Liver (tissue), 3 donors: ENCODE measurements at regions not wholly inside any gene's neighbourhood (a gene's known extent, or its start where the extent isn't known, plus 50 kb on each side); places are given as distances from the start of the nearest gene placed in this dataset.

ENCODE experiments used
- ATF3 ChIP-seq: IDR thresholded peaks from 2 replicates; pipeline ENCODE4 v1.6.1; 2016; ENCODE audit warnings: antibody characterized with exemption
- EGR1 ChIP-seq, 2 donors: IDR thresholded peaks; 2 replicates each; pipeline ENCODE4 v1.6.1; 2016 to 2018; ENCODE audit warnings: antibody characterized with exemption in 2 of 2, low read depth in 2 of 2
- FOXA1 ChIP-seq: IDR thresholded peaks from 2 replicates; pipeline ENCODE4 v1.6.1; 2016; ENCODE audit warnings: antibody characterized with exemption
- GABPA ChIP-seq, 2 donors: IDR thresholded peaks in 1 of 2; conservative IDR thresholded peaks in 1 of 2; 2 replicates each; pipeline ENCODE4 v1.6.1; 2016; ENCODE audit warnings: antibody characterized with exemption in 2 of 2, mild to moderate bottlenecking in 1 of 2, moderate library complexity in 1 of 2
- HNF4A ChIP-seq, 2 donors: conservative IDR thresholded peaks; 2 replicates each; pipeline ENCODE4 v1.6.1; 2016; ENCODE audit warnings: antibody characterized with exemption in 2 of 2, mild to moderate bottlenecking in 2 of 2
- JUND ChIP-seq, 2 donors: IDR thresholded peaks; 2 replicates each; pipeline ENCODE4 v1.6.1; 2016; ENCODE audit warnings: antibody characterized with exemption in 2 of 2
- MAX ChIP-seq: IDR thresholded peaks from 2 replicates; pipeline ENCODE4 v1.6.1; 2016; ENCODE audit warnings: antibody characterized with exemption
- RAD21 ChIP-seq, 2 donors: IDR thresholded peaks; 2 replicates each; pipeline ENCODE4 v1.6.1; 2016; ENCODE audit warnings: antibody characterized with exemption in 2 of 2, mild to moderate bottlenecking in 2 of 2
- TAF1 ChIP-seq: conservative IDR thresholded peaks from 2 replicates; pipeline ENCODE4 v1.6.1; 2016; ENCODE audit warnings: antibody characterized with exemption, mild to moderate bottlenecking
- YY1 ChIP-seq: IDR thresholded peaks from 2 replicates; pipeline ENCODE4 v1.6.1; 2016; ENCODE audit warnings: antibody characterized with exemption, mild to moderate bottlenecking
- ZBTB33 ChIP-seq: IDR thresholded peaks from 2 replicates; pipeline ENCODE4 v1.6.1; 2016; ENCODE audit warnings: antibody characterized with exemption
- TF ChIP-seq, protein P1 (sequence below): fragments of 150-350 bp; IDR thresholded peaks from 2 replicates; pipeline ENCODE4 v1.5.1; 2017; ENCODE audit warnings: improper control_type of control experiment, low read depth, low read length; ENCODE audit not compliant: missing input control
- TF ChIP-seq, protein P2 (sequence below): IDR thresholded peaks from 2 replicates; pipeline ENCODE4 v1.6.1; 2016; ENCODE audit warnings: antibody characterized with exemption, mild to moderate bottlenecking
- donor health status: healthy.
- donor health status: healthy.

GRCh38 chr17:69909389-69909788 lies 165.6 kb upstream of the KCNJ16 start:
- TF ChIP-seq, protein P1, sequence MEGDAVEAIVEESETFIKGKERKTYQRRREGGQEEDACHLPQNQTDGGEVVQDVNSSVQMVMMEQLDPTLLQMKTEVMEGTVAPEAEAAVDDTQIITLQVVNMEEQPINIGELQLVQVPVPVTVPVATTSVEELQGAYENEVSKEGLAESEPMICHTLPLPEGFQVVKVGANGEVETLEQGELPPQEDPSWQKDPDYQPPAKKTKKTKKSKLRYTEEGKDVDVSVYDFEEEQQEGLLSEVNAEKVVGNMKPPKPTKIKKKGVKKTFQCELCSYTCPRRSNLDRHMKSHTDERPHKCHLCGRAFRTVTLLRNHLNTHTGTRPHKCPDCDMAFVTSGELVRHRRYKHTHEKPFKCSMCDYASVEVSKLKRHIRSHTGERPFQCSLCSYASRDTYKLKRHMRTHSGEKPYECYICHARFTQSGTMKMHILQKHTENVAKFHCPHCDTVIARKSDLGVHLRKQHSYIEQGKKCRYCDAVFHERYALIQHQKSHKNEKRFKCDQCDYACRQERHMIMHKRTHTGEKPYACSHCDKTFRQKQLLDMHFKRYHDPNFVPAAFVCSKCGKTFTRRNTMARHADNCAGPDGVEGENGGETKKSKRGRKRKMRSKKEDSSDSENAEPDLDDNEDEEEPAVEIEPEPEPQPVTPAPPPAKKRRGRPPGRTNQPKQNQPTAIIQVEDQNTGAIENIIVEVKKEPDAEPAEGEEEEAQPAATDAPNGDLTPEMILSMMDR: no peak
- TF ChIP-seq HNF4A (conservative IDR thresholded peaks at IDR 0.05) (no peak), YY1 (no peak), MAX (no peak), TAF1 (no peak), ATF3 (no peak), JUND (IDR thresholded peaks at IDR 0.05) (no peak), FOXA1 (no peak), ZBTB33 (no peak), GABPA (IDR thresholded peaks at IDR 0.05 in 1 of 2, conservative IDR thresholded peaks at IDR 0.05 in 1 of 2) (no peak), RAD21 (IDR thresholded peaks at IDR 0.05) (no peak), EGR1 (IDR thresholded peaks at IDR 0.05; ENCODE audit: low read depth in 2 of 2) (no peak)
- TF ChIP-seq, protein P2, sequence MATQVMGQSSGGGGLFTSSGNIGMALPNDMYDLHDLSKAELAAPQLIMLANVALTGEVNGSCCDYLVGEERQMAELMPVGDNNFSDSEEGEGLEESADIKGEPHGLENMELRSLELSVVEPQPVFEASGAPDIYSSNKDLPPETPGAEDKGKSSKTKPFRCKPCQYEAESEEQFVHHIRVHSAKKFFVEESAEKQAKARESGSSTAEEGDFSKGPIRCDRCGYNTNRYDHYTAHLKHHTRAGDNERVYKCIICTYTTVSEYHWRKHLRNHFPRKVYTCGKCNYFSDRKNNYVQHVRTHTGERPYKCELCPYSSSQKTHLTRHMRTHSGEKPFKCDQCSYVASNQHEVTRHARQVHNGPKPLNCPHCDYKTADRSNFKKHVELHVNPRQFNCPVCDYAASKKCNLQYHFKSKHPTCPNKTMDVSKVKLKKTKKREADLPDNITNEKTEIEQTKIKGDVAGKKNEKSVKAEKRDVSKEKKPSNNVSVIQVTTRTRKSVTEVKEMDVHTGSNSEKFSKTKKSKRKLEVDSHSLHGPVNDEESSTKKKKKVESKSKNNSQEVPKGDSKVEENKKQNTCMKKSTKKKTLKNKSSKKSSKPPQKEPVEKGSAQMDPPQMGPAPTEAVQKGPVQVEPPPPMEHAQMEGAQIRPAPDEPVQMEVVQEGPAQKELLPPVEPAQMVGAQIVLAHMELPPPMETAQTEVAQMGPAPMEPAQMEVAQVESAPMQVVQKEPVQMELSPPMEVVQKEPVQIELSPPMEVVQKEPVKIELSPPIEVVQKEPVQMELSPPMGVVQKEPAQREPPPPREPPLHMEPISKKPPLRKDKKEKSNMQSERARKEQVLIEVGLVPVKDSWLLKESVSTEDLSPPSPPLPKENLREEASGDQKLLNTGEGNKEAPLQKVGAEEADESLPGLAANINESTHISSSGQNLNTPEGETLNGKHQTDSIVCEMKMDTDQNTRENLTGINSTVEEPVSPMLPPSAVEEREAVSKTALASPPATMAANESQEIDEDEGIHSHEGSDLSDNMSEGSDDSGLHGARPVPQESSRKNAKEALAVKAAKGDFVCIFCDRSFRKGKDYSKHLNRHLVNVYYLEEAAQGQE: no peak
